HepG2 (cell line): ENCODE measurements at regions not wholly inside any gene's neighbourhood (a gene's known extent, or its start where the extent isn't known, plus 50 kb on each side); places are given as distances from the start of the nearest gene placed in this dataset.

ENCODE experiments used
- ATAC-seq: fragments of 200-7000 bp; cut with Tn5 transposase; 3 replicates; pipeline ENCODE4 v1.9.1; 2020; ENCODE audit warnings: mild to moderate bottlenecking, moderate library complexity
- BruUV-seq: library from RNA; stranded (reverse); fragments of 400-500 nt; replicated peaks from 2 replicates; lab custom pipeline; 2021; lab: Mats Ljungman, UMichigan
- CTCF ChIA-PET: fragments of 300-600 bp; formaldehyde crosslinking; extraction: SDS; loops from one replicate; lab custom pipeline; 2021; ENCODE audit warnings: low total read pairs, inconsistent platforms, low intra/inter-chr PET ratio; lab: Yijun Ruan, JAX
- POLR2A ChIA-PET: fragments of 350-600 bp; sonication (Branson Sonifier 250); formaldehyde crosslinking; loops from one replicate; lab custom pipeline; 2020; ENCODE audit warnings: antibody characterized with exemption, inconsistent platforms; lab: Yijun Ruan, JAX
- DNase-seq: peaks from one replicate; pipeline ENCODE4 v3.0.0-alpha.2; 2015; ENCODE audit warnings: low spot score
- FAIRE-seq: peaks from 3 replicates; lab custom pipeline; 2011; peaks lifted over from hg19 to GRCh38; lab: Jason Lieb, UNC
- H2AFZ ChIP-seq: one replicate; pipeline ENCODE4 v1.6.1; 2011; ENCODE audit warnings: low read length, inconsistent platforms
- H3K27ac ChIP-seq: fragments of 300-600 bp; 3 replicates; pipeline ENCODE4 v1.8.0; 2011; ENCODE audit warnings: mixed run types, mild to moderate bottlenecking, mixed read lengths, low read length, inconsistent platforms; ENCODE audit not compliant: insufficient read depth; ENCODE audit errors: extremely low read length
- H3K27me3 ChIP-seq, 2 experiments: fragments of 200-600 bp in 1 of 2; 2 replicates in 1 of 2; 3 replicates in 1 of 2; pipeline versions ENCODE4 v1.6.0 to v1.8.0; 2011; ENCODE audit warnings: low read length in 2 of 2, mild to moderate bottlenecking in 2 of 2, moderate library complexity in 2 of 2, inconsistent platforms in 1 of 2; ENCODE audit not compliant: insufficient read depth in 2 of 2, control insufficient read depth in 1 of 2
- H3K36me3 ChIP-seq, 2 experiments: fragments of 200-600 bp in 1 of 2; replicated peaks in 1 of 2; 2 replicates in 1 of 2; 3 replicates in 1 of 2; pipeline versions ENCODE4 v1.5.1 to v1.8.0; 2011; ENCODE audit warnings: low read length in 2 of 2, inconsistent platforms in 1 of 2; ENCODE audit not compliant: insufficient read depth in 2 of 2, control insufficient read depth in 1 of 2
- H3K4me1 ChIP-seq: 2 replicates; pipeline ENCODE4 v1.5.1; 2012; ENCODE audit warnings: low read length, inconsistent platforms; ENCODE audit not compliant: insufficient read depth
- H3K4me2 ChIP-seq: 2 replicates; pipeline ENCODE4 v1.6.0; 2011; ENCODE audit warnings: low read depth, low read length, inconsistent platforms
- H3K4me3 ChIP-seq, 3 experiments: fragments of 200-600 bp in 1 of 3; sonication (generic), shearing (Covaris generic) in 1 of 3; replicated peaks in 1 of 3; 2 replicates each; pipeline ENCODE4 v1.5.1; 2011 to 2016; ENCODE audit warnings: low read length in 3 of 3, inconsistent platforms in 2 of 3, low read depth in 2 of 3, mild to moderate bottlenecking in 2 of 3, control low read depth in 1 of 3, mixed read lengths in 1 of 3; ENCODE audit not compliant: insufficient read depth in 1 of 3
- H3K79me2 ChIP-seq: one replicate; pipeline ENCODE4 v1.6.1; 2011; ENCODE audit warnings: low read length, inconsistent platforms; ENCODE audit not compliant: insufficient read depth
- H3K9ac ChIP-seq: 2 replicates; pipeline ENCODE4 v1.6.0; 2011; ENCODE audit warnings: mild to moderate bottlenecking, low read depth, low read length, inconsistent platforms; ENCODE audit not compliant: insufficient read depth
- H3K9me3 ChIP-seq: 2 replicates; pipeline ENCODE4 v1.5.1; 2012; ENCODE audit warnings: mild to moderate bottlenecking, low read length
- H4K20me1 ChIP-seq: 2 replicates; pipeline ENCODE4 v1.6.0; 2011; ENCODE audit warnings: inconsistent platforms, mild to moderate bottlenecking, low read length, moderate library complexity; ENCODE audit not compliant: insufficient read depth
- CERS6 ChIP-seq: sonication (generic); formaldehyde crosslinking; IDR thresholded peaks from 2 replicates; pipeline ENCODE4 v1.5.0; 2020; ENCODE audit warnings: missing genetic modification reagents
- HNRNPL ChIP-seq: fragments of 200-400 bp; formaldehyde crosslinking; IDR thresholded peaks from 2 replicates; pipeline ENCODE4 v1.6.1; 2017; ENCODE audit warnings: mild to moderate bottlenecking, low read depth, low read length
- PAX8 ChIP-seq: sonication (generic); formaldehyde crosslinking; IDR thresholded peaks from 2 replicates; pipeline ENCODE4 v1.8.0; 2022; ENCODE audit warnings: mild to moderate bottlenecking, missing genetic modification reagents, borderline replicate concordance
- POLR2A ChIP-seq, 2 experiments: IDR thresholded peaks; 2 replicates each; pipeline ENCODE4 v1.6.1; 2011; ENCODE audit warnings: low read depth in 2 of 2, low read length in 2 of 2, mild to moderate bottlenecking in 1 of 2, moderate library complexity in 1 of 2; ENCODE audit not compliant: insufficient read depth in 1 of 2
- YY1 ChIP-seq: IDR thresholded peaks from 2 replicates; pipeline ENCODE4 v1.6.1; 2011; ENCODE audit warnings: low read length, low read depth, moderate library complexity, mild to moderate bottlenecking; ENCODE audit not compliant: insufficient read depth, insufficient replicate concordance
- ZFAT ChIP-seq: sonication (generic); formaldehyde crosslinking; conservative IDR thresholded peaks from 2 replicates; pipeline ENCODE4 v1.8.1; 2023; ENCODE audit warnings: missing genetic modification reagents, inconsistent platforms
- ZNF382 ChIP-seq: sonication (generic); formaldehyde crosslinking; IDR thresholded peaks from 2 replicates; pipeline ENCODE4 v1.5.0; 2020; ENCODE audit warnings: missing genetic modification reagents, mild to moderate bottlenecking, borderline replicate concordance
- ZNF652 ChIP-seq: IDR thresholded peaks from 2 replicates; pipeline ENCODE4 v1.6.1; 2016; ENCODE audit warnings: low read depth, borderline replicate concordance
- ZNF75D ChIP-seq: sonication (generic); formaldehyde crosslinking; IDR thresholded peaks from 2 replicates; pipeline ENCODE4 v1.8.1; 2023; ENCODE audit warnings: missing genetic modification reagents, mild to moderate bottlenecking, borderline replicate concordance
- ZNF761 ChIP-seq: sonication (generic); formaldehyde crosslinking; conservative IDR thresholded peaks from 2 replicates; pipeline ENCODE4 v1.4.0; 2020; ENCODE audit warnings: mild to moderate bottlenecking, missing genetic modification reagents
- WGBS: methylation state at CpG from one replicate; pipeline ENCODE4 v1.1.6; 2017; ENCODE audit warnings: low lambda C conversion rate; 5-methylcytosine and 5-hydroxymethylcytosine counted together
- in situ Hi-C: cut with HindIII; loops from 2 replicates; pipeline ENCODE4 v1.10.0; 2017; ENCODE audit warnings: low pct_unique_long_range_greater_than_20kb; ENCODE audit not compliant: extremely low pct_ligation_motif_present
- intact Hi-C: fragments of 100-400 bp; cut with micrococcal nuclease; formaldehyde crosslinking; loops from one replicate; pipeline ENCODE4 v1.10.0; 2022; ENCODE audit not compliant: unreplicated experiment
- TF ChIP-seq, protein P1 (sequence below): sonication (generic); formaldehyde crosslinking; IDR thresholded peaks from 2 replicates; pipeline ENCODE4 v1.8.0; 2023; ENCODE audit warnings: mild to moderate bottlenecking, missing genetic modification reagents
- TF ChIP-seq, protein P2 (sequence below): sonication (generic); formaldehyde crosslinking; IDR thresholded peaks from 2 replicates; pipeline ENCODE4 v1.4.0; 2020; ENCODE audit warnings: missing genetic modification reagents

DNA sequence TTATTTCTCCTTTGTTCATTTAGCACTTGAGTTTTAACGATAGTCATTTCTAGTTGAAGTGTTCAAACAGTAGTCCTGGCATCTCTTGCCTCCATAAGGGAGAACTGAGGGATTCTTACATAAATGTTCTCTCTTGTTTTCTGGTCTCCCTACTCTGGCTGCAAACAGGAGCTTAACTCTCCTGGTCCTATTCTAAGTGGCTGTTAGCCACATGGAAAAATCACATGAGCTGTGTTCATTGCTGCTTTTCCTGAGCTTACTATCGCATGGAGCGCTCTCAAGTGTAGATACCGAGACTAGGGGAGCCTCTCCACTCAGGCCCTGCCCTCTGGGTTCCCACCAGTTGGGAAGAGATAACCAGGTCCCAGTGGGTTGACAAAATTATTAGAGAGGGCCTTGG, 403.1 kb upstream of the TPM1 start:
- intact Hi-C loops = no loop called here
- DNase-seq = no peak
- ChIA-PET CTCF (no interaction called here), POLR2A (no interaction called here)
- no peak overlapping the region for H2AFZ ChIP-seq
- in situ Hi-C loops = no loop called here
- H3K9ac ChIP-seq = no peak overlapping the region
- BruUV-seq = no TSS peak
- no peaks in the 10 kb centered on the region for H3K27me3 ChIP-seq
- TF ChIP-seq YY1 = no peak
- TF ChIP-seq ZFAT (CRISPR knock-in tag) = no peak
- TF ChIP-seq, protein P1, sequence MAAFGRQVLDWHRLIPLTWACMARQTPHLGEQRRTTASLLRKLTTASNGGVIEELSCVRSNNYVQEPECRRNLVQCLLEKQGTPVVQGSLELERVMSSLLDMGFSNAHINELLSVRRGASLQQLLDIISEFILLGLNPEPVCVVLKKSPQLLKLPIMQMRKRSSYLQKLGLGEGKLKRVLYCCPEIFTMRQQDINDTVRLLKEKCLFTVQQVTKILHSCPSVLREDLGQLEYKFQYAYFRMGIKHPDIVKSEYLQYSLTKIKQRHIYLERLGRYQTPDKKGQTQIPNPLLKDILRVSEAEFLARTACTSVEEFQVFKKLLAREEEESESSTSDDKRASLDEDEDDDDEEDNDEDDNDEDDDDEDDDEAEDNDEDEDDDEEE = no peak
- TF ChIP-seq ZNF382 (CRISPR knock-in tag) = no peak
- TF ChIP-seq POLR2A (IDR thresholded peaks at IDR 0.05; ENCODE audit: insufficient read depth in 1 of 2, low read depth in 2 of 2, low read length in 2 of 2) = no peak
- TF ChIP-seq ZNF652 (CRISPR knock-in tag) = no peak
- no peak for TF ChIP-seq ZNF75D (CRISPR knock-in tag)
- TF ChIP-seq PAX8 (CRISPR knock-in tag) = no peak
- TF ChIP-seq CERS6 (CRISPR knock-in tag) = no peak
- no peak for TF ChIP-seq HNRNPL
- TF ChIP-seq, protein P2, sequence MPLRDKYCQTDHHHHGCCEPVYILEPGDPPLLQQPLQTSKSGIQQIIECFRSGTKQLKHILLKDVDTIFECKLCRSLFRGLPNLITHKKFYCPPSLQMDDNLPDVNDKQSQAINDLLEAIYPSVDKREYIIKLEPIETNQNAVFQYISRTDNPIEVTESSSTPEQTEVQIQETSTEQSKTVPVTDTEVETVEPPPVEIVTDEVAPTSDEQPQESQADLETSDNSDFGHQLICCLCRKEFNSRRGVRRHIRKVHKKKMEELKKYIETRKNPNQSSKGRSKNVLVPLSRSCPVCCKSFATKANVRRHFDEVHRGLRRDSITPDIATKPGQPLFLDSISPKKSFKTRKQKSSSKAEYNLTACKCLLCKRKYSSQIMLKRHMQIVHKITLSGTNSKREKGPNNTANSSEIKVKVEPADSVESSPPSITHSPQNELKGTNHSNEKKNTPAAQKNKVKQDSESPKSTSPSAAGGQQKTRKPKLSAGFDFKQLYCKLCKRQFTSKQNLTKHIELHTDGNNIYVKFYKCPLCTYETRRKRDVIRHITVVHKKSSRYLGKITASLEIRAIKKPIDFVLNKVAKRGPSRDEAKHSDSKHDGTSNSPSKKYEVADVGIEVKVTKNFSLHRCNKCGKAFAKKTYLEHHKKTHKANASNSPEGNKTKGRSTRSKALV (CRISPR knock-in tag) = no peak
- TF ChIP-seq ZNF761 (CRISPR knock-in tag) = no peak
- H3K27ac ChIP-seq = no peak overlapping the region
- no peaks in the 10 kb centered on the region for H3K79me2 ChIP-seq
- ATAC-seq = no peak
- no peak overlapping the region for H3K4me3 ChIP-seq
- FAIRE-seq = no peak
- no peaks in the 10 kb centered on the region for H4K20me1 ChIP-seq
- H3K4me1 ChIP-seq = peaks cover 24% of the 10 kb centered on the region
- H3K4me2 ChIP-seq = no peak overlapping the region
- no peaks in the 10 kb centered on the region for H3K36me3 ChIP-seq
- H3K9me3 ChIP-seq = no peaks in the 10 kb centered on the region
- WGBS = 86% methylated on average over 4 of the region's 4 CpGs
